HG03520 (cell line): ENCODE measurements at regions not wholly inside any gene's neighbourhood (a gene's known extent, or its start where the extent isn't known, plus 50 kb on each side); places are given as distances from the start of the nearest gene placed in this dataset.

Source experiments
- ATAC-seq: cut with Tn5 transposase; IDR thresholded peaks from one replicate; pipeline ENCODE4 v1.9.1; 2021; ENCODE audit warnings: mild to moderate bottlenecking, moderate library complexity; ENCODE audit not compliant: unreplicated experiment

DNA sequence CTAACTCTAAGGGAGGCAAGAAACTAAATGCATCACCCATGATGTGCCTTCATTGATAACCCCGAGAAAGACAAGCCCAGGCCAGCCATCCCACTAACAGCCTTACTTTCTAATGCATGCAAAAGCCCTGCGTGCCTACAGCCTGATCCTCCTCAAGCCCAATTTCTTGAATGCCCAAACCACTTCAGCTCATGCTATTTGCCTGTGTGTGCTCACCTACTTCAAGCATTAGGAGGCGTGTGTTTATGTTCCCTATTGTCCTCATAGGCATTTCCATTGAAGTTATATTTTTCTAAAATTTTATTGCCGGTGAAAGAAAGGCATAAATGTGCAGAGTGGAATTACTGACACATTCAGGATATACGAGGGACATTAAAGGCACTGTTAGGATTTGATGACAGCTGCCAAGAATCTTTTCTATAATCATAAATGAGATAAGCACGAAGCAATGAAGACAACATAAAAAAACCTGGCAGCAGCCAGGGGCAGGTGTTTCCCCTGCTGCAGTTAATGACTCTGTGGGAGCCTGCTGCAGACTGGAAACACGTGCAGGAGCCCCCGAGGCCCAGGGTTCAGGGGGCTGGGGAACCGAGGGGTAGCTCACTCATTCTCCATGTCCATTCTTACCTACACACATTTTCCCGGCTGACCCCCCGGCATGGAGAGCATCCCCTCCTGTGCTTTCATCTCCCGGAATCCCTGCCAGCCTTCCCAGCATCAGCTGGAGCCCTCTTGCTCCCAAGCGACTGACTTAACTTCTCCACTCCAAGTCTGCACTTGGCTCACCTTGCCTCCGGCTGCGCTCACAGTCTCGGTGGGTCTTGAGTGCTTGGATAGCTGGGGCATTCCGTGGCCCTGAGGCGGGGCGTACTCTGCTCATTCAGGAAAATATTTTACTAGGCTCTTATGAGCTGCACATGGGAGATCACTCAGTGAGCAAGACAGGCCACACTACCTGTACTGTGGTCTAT, 292.3 kb upstream of the SIX2 start:
- no peak for ATAC-seq

DNA sequence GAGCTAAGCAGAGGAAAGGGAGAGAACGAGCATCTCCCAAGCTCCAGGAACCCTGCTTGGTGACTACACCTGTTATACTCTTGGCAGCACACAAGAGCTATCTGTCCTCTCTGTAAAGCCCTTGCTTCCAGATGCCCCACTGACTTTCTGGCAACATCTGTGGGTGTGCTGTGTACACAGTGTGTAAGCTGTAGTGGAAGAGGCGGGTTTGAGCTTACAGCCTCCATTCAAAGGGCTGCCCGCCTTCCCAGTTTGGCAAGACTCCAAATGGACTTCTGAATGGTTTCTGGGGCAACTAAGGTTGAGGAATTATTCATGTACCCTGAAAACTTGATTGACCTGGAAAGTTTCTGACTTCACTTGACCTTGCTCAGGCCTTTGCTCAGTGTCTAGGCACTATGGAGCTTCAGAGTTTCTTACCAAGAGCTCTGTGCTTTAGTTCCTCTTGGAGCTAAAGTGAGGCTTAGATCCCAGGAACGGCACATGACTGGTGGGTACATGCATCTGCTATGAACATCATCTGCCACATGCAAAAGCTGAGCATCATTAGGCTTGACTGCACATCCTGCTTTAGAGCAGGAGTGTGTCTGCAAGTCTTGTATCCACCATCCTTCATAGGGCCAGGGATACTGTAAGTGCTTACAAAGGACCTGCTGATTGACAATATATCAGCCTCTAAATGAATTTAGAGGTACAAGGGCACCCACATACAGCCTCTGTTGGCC, 290.9 kb upstream of the SIX2 start:
- ATAC-seq: no peak

DNA sequence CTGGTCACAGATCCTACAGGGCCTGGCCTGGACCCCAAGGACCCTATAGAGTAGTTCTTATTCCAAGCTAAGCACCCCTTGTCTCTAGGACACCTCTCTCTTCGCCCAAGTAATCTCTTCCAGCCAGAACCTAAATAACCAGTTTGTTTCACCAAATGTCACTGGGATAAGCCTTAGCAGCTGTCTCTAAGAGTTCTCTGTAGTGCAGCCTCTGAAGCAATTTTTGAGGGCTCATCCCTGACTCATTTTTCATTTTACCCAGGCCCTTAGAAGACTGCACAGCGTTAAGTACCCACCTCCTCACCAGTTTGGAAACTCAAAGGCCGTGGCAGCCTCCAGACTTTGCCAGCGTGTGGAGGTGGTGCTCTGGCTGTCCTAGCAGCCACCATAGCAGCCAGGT, 290.1 kb upstream of the SIX2 start:
- ATAC-seq: no peak

DNA sequence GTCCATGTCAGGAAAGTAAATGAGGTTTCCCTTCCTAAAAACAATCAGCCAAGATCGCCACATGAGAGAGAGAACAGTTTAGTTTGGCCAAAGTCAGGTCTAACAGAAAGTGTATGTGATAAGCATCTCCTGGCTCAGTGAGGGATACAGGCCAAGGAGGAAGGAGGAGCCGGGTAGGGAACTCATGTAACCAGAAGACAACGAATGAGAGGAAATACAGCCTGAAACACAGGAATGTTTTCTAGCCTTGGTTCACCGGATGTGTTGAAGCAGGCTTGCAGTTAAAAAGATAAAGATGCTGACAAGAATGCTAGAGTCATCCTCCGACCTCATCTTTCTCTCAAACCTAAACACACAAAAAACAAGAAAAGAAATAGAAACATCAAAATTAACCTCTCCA, 283.9 kb upstream of the SIX2 start:
- no peak for ATAC-seq

DNA sequence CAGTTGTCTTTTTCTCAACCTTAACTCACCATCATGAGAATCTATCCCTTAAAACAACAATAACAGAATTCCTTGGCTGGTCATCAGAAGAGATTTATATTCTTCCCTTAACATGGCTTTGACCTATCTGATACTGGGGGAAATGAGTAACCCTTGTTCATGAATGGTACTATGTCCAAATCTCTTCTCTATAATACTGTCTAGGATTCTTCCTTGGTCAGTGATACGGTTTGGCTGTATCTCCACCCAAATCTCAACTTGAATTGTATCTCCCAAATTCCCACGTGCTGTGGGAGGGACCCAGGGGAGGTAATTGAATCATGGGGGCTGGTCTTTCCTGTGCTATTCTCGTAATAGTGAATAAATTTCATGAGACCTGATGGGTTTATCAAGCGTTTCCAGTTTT, 282.0 kb upstream of the SIX2 start:
- no peak for ATAC-seq

DNA sequence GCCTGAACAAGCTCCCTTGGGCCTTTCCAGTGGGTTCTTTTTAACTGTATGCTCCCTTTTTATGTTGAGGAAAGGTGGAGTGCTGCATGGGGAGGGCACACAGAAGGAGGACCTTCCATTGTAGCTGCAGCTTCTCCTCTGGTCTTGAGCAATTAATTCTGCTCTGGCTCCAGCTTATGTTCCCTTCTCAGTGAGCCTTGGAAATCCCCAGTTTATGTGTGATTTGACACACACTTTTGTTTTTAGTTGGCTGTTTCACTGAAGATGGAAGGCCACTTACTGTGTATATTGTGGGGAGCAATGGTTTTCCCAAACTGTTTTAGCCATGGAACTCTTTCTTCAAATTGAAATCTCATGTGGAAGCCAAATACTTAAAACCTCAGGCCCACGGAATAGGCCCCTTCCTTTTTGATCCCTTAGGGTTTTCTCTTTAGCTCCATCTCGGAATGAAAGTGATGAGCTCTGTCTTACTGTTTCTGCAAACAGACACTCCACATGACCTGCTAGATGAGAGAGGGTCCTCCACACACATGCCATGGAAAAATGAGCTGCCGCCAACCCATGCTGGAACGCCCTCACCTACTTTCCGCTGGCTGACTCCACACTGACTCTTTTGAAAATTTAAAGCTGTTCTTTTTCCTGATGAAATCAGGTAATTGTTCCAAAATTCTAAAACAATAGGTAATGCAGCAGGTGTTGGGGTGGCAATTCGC, 280.9 kb upstream of the SIX2 start:
- ATAC-seq: no peak

DNA sequence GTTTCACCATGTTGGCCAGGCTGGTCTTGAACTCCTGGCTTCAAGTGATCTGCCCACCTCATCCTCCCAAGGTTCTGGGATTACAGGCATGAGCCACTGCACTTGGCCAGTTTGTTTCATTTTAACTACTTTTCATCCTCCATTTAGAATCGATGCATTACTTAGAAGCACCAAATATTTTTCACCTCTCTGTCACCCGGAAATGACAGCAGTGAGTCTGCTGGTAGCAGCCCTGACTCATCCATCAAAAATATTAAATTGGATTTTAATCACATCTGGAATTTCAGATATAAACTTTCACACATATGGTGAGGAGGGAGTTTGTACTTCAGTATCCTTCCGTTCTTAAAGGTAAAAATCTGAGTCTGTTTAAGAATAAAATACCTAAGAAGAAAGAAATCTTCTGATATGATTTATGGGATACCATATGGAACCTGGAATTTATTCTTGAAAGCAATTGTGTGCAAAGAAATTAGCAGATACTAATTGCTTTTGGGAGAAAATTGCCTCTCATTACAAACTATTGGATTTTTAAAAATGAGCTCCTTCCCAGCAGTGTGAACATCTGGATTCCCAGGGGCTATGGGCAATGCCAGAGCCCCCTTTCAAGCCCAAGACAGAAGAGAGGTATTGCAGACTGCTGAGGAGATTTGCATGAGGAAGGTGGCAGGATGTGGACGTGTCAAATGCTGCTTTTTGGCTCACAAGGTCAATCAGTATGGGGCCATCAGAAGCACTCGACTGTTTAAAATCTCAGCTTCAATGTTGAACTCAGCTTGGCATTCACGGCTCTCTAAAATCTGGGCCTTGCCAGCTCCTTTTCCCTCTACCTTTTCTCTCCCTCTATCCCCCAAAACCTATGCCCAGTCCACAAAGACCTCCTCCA, 279.5 kb upstream of the SIX2 start:
- ATAC-seq: no peak

DNA sequence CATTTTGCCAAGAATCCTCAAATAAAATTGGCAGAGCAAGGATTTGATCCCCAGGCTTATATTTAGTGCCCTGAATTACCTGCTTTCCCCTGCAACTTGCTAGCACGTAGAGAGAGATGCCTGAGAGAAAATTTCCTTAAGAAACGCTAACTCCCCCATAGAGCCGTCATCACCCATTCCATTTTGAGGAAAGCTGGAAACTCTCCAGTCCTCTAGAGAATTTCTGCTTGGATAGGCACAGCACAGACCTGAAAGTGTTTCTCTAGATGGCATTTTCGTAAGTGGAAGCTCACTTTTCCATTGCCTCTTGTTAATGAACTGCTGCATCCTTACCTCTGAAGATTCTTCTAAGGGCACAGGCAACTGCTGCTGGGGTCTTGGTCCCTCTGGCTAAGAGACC, 277.8 kb upstream of the SIX2 start:
- no peak for ATAC-seq

DNA sequence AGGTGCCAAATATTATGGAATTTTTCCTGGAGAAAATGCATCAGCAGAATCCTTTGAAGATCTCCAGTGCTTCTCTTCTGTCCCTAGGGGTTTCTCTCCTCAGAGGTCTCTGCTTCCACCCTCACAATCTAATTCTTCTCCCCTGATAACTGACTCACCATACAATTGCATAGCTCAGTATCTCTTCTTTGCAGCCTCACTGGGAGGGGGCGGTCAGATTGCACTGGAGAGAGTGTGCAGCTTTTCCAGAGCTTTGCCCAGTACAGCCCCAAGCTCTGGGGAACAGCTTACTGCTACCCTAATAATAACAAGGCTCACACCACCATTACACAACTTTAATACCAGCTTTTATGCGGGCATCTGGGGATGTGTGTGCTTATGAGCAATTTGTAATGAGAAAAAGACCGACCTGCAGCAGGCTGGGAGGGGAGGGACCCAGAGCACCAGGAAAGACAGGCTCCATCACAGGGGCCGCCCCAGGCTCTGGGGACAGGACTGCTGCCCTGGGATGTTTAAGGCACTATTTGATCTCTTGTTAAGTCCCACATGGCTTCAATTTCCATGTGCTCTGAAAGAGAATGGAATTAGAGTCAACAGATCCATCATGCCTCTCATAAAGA, 276.6 kb upstream of the SIX2 start:
- ATAC-seq: no peak

DNA sequence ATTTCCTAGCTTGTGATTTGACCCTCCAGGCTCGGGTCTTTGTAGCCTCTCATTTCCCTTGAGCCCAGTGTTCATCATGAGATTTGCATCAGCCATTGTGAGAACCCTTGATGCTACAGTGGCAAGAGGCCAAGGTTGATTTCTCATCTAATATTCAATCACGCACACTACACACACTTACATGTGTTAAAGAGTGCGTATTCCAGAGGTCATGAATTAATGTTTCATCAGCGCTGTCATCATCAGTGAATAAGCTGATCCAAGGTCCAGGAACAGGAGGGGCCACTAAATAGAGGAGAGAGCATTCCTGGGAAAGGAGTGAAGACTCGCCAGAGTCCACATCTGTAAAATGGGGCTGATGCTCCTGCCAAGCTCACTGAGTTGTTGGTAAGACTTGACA, 276.1 kb upstream of the SIX2 start:
- ATAC-seq: no peak

DNA sequence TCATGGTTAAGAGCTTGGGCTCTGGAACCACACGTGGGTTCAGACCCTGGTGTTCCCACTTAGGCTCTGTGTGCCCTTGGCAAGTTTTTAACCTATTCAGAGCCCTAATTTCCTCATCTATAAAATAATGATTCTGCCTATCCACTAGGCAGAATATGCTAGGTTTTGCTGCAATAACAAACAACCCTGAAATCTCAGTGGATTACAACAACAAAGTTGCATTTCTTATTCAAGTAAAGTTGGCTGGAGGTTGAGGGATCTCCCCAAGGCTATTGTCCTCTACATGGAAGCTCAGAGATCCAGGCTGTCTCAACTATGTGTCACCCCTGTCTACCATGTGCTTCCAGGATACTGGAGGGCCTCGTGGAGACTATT, 275.4 kb upstream of the SIX2 start:
- ATAC-seq: no peak

DNA sequence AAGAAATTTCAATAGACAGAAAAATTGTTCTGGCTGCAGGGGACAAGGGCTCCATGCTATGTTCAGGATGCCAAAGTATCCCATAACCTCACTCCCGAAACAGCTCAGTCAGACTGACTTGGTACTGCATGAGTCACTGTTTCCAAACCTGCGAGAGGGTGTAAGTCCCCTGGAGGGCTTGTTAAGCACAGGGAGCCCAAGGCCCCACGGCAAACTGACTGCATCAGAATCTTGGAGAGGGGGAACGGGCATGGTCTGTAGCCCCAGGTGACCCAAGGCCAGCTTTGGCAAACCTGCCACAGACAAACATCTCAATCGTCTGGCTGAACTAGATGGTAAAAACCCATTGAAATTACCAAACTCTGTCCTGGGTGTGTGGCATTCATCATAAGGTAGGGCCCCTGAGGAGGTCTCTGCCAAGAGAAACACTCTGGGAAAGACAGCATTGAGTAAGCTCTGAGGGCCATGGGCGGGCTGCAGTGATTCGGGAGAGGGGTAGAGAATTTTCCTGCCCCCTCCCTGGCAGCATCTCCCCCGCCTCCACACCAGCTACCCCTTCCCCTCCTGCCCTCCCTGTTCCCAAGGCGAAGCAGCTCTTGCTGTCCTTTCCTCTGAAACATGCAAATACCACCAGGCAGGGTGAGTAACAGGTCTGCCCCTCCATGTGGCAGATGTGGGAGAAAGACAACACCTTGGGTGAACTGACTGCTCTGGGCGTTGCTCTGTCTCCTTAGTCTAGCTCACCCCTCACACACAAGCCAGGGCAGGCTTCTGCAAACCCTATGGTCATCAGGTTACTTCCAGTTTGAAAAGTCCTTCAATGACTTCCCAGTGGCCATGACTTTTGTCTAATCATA, 274.7 kb upstream of the SIX2 start:
- no peak for ATAC-seq

DNA sequence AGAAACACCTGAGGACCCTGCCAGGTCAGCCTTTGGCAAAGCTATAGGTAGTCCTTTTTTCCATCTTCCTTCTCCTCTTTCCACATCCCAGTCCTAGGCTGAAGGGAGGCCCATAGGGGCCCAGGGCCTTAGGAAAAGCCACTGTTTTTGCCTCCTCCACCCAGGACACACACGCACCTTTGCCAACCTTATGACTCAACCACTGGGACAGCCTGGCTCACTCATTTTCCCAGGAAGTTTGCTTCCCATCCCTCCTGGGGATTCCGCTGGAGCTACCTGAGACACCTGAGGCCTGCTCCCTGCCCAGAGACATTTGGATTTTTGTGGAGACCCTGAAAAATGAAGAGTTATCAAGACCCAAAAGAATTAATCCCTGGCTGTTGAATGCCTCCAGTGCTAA, 273.4 kb upstream of the SIX2 start:
- no peak for ATAC-seq

DNA sequence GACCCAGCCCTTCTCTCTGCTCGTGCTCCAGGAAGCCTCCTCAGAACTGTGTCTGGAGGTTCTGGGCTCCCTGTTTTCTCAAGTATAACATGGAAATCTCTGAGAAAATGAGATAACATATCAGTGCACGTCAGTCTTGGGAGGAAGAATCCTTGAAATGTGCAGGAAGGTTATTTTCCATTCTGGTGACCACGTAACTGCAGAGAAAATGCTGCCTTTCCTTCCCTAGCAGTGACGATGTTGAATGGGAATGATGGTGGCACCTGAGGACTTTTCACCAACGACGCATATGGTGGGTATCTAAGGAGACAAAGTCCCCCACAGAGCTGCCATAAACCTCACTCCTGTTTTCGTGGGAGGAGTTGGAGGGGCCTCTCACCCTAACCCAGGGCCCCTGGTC, 272.1 kb upstream of the SIX2 start:
- ATAC-seq: no peak

DNA sequence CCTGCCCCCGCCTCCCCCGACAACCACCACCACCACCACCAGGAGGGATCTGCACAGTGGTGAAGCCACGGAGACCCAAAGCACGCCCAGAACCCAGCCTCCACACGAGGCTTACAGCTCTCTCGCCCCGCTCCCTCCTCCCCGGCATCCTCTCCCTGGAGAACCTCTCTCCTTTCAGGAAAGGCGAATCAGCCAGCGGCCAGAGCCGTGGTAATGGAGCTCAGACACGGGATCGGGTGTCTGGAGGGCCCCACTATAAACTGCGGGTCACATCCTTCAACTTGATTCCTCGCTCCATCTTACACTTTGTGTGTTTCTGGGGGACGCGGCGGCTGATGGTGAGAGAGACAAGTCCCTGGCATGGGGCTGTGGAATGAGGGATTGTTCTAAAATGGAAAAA, 271.5 kb upstream of the SIX2 start:
- ATAC-seq: no peak

DNA sequence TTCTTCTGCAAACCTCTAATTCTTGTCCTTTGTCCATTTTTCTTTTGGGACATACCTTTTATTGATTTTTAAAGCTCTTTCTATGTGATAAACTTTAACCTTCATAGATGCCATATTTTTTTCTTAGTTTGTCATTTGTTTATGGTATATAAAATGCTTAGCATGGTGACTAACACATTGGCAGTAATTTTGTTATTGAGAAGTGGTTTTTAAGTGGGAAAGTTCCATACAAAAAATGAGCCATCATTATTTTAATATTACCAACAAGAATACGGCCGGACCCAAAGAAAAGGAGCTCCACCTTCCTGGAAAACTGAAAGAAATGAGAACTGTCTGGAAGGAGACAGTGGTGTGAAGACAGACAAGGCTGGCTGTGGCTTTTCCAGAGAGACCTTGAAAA, 270.1 kb upstream of the SIX2 start:
- ATAC-seq: no peak

DNA sequence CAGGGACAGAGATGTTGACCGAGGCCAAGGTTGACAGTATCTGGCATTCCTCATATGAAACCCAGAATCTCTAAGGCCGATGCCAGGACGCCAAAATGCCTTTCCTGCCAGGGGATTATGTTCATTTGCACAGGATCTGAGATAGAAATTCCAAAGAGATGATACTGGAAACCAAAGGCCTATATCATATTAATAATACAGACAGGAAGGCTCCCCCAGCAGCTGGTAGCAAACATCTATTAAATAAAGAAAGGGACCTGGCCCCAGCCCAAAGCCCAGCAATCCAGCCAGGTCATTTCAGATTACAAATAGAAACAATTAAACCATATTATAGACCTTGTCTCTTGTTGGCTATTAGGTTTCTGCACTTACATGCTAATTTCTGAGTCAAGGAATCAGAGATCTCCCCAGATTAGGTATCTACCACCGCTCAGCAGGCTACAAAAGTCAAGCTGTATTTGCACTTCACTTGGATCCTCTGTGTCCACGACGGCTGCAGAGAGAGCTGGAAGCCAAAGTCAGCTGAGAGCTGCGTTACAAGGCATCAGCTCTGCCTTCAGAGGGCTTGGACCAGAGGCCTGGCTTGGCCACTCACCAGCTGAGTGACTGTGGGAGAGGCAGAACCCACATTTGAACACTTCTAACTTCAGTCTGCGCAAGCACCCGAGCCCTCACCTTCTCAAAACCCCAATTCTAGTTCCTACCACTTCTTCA, 269.3 kb upstream of the SIX2 start:
- no peak for ATAC-seq

DNA sequence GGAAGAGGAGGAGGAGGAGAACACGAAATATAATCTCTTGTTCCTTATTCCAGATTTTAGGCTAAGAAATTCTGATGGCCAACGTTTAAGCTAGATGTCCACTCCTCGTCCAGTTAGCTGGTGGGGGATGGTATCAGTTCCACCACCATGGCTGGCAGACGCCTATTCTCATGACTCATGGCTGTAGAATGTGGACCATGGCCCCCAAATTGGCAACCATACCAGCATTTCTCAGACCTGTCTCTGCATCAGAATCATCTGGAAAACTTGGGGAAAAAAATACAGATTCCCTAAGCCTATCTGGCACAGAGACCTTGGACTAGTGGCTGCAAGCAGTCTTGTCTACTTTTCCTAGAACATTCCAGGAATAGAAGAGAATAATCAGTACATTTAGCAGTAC, 267.7 kb upstream of the SIX2 start:
- ATAC-seq: no peak

DNA sequence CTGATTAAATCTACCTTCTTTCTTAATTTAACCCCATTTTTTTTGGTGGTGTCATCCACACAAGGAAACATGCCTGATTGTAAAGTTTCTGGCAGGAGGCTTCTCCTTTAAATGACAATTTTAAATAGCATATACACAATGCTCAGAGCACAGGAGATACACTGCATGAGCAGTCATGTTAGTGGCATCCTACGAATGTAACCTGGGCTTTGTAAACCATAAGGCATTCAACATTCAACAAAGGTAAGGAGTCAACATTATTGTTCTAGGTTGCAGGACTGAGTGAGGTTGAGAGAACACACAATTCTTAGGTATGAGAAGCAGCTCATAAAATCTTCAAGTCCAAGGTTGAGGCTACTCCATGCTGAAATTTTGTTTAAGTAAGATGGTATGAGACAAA, 266.6 kb upstream of the SIX2 start:
- ATAC-seq: no peak
